Lung microvascular endothelial cell (primary cell): ENCODE measurements at regions not wholly inside any gene's neighbourhood (a gene's known extent, or its start where the extent isn't known, plus 50 kb on each side); places are given as distances from the start of the nearest gene placed in this dataset.
"Not testable (repeated sequence)": the region's sequence is repeated elsewhere in the genome, so short reads cannot be mapped to it uniquely, and the experiment has no call there.

ENCODE experiments used
- DNase-seq, 2 donors: peaks; one replicate each; pipeline versions ENCODE4 v3.0.0 to v3.0.0-alpha.2; 2010; ENCODE audit warnings: low read depth in 2 of 2

GRCh38 chr21:18819507-18819906 lies 415.9 kb upstream of the TMPRSS15 start:
- DNase-seq, result no peak

DNA sequence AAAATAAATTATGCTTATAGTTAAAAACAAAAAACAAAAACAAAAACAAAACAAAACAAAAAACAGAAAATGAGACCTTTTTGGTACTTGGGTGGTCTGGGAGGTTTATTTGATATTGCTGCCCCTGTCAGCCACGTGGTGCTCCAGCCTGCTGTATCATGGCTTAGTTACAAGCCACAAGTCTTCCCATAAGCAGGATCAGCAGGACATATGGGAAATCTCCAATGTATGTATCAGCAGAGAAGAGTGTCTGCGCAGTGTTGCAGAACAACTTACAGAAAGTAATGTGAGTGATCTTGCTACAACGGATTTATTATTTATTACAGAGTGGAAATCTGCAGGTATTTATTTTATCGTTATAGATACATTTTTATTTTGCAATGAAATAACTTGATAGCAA lies 423.0 kb upstream of the TMPRSS15 start:
- DNase-seq, result no peak

DNA sequence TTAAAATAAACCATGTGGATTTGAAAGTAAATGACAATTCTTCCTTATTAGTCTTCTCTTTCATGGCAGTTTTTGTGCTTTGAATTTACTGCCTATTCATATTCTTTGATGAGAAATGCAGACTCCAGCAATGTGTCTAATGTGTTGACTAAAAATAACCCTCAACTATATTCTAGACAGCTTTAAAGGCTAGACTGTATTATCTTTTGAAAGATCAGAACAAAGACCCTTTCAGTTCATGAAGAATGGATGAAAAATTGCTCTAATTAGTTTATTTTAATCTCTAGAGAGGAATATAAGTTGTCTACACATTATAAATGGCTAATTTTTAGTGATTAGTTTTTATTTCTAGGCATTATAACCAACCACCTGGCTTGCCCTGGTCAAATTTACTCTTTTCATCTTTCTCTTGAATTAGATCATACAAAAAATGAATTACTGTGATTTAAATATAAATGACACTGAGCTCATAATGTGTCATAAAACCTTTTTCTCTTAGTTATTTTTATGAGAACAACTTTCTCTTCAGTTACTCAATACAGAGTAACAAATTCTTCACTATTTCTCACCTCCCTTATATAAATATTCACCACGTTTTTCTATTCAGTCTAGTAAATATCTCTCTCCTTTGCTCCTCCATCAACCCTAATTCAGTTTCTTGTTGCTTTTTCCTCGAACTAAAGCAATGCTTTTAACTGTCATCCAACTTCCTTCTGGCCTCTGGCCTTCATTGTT lies 428.5 kb upstream of the TMPRSS15 start:
- DNase-seq, result no peak

GRCh38 chr21:18832950-18833349 lies 429.4 kb upstream of the TMPRSS15 start:
- DNase-seq, result no peak

DNA sequence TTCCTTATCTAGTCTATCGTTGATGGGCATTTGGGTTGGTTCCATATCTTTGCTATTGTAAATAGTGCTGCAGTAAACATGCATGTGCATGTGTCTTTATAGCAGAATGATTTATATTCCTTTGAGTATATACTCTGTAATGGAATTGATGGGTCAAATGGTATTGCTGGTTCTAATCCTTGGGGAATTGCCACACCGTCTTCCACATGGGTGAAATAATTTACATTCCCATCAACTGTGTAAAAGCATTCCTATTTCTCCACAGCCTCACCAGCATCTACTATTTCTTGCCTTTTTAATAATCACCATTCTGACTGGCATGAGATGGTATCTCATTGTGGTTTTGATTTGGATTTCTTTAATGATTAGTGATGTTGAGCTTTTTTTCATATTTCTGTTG lies 430.5 kb upstream of the TMPRSS15 start:
- DNase-seq, result not testable (repeated sequence)

DNA sequence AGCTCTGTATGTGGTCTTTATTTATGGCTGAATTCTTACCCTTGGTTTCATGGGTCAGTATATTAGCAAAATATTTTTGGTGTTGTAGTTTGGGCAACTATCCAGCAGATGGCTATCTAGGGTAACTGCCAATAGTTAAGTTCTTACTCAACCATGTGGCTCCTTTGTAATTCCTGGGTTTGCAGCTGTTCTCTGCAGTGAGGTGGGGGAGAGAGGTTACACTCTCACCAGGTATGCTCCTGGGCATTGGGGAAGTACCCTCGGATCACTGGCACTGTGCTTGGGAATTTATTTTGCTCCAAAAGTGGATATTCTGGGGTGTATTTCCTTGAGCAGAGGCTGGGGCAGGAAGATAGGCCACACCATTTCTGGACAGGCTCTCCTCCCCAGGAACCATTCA lies 436.7 kb upstream of the TMPRSS15 start:
- DNase-seq, result no peak

GRCh38 chr21:18857606-18858005 lies 454.0 kb upstream of the TMPRSS15 start:
- DNase-seq, result not testable (repeated sequence)

DNA sequence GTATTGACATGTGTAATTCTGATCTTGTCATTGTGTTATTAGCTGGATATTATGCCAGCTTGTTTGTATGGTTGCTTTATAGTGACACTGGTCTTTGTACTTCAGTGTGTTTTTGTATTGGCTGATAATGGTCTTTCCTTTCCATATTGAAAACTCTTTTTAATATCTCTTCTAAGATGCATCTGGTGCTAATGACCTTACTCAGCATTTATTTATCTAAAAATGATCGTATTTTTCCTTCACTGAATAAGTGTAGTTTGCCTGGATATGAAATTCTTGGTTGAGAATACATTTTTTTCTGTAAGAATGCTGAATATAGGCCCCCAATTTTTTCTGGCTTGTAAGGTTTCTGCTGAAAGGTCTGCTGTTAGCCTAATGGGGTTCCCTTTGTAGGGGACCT lies 465.5 kb upstream of the TMPRSS15 start:
- DNase-seq, result no peak

DNA sequence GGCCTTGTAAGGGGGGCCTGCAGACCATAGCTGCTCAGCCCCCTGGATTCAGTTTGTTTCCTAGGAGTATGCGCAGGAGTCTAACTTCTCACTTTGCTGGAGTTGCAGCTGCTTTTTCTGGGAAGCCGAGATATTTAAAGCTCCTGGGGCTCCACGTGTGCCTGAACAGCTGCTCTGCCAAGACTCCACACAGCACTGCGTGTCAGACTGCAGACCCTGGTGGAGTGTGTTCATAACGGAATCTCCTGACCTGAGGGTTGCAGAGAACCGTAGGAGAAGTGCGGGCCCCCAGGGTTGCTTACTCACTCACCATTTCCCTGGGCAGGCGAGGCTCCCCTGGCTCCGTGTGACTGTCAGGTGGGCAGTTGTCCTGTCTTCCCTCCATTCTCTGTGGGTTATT lies 474.3 kb upstream of the TMPRSS15 start:
- DNase-seq, result no peak

GRCh38 chr21:18887922-18888602 lies 484.5 kb upstream of the TMPRSS15 start:
- DNase-seq, result no peak

GRCh38 chr21:18893406-18893805 lies 489.8 kb upstream of the TMPRSS15 start:
- no peak for DNase-seq

GRCh38 chr21:18894387-18894786 lies 490.8 kb upstream of the TMPRSS15 start:
- no peak for DNase-seq

GRCh38 chr21:18899261-18899660 lies 495.7 kb upstream of the TMPRSS15 start:
- DNase-seq, result no peak

- no peak for DNase-seq
Measured at GRCh38 chr21:18902660-18903059, 499.1 kb upstream of the TMPRSS15 start.

DNA sequence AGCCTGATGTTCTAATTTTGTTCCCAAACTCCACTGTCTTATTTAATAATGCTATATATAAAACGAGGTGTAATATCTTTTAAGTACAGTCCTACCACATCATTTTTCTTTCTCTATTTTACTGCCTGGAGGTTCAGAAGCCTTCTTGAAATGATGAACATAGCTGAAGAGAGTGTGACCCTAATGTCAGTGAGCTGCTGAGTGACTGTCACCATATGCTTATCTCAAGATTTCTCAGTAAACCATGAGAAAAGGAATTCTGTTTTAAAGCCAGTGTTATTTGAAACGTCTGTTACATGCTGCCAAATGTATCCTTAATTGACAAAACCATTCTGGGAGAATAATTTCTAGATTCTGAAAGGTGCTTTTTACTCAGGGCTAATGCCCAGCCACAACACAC lies 503.5 kb upstream of the TMPRSS15 start:
- DNase-seq, result no peak

DNA sequence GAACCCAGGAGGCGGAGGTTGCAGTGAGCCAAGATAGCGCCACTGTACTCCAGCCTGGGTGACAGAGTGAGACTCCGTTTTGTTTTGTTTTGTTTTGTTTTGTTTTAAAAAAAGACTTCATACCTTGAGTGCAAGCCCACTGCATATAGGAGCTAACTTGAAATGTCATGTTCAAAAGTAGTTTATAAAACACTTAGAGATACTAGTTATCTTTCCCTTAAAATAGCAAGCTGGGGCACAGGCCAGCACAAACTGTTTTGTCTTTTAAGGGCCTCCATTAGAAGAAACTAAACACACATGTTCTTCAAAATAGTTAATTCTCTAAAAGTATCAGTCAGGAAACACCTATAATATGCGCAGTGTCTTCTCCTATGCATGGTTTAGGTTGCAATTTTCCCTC lies 505.1 kb upstream of the TMPRSS15 start:
- no peak for DNase-seq

DNA sequence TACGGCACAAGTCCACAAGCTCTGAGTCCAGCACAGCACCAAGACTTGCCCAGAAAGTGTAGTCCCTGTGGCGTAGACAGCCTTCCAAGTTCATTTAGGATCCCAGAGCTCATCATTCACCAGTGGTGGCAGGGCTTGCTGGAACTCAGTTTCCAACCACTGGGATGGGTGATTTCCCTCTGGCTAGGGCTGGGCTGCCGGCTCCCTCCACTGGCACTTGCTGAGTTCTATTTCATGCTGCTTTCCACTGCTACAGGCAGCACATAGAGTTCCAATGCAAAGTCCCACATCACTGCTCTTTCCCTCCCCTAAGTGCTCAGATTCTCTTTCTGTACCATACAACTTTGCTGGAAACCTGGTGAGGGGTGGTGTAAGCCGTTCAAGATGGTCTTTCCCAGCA lies 510.3 kb upstream of the TMPRSS15 start:
- no peak for DNase-seq

GRCh38 chr21:18914570-18914969 lies 511.0 kb upstream of the TMPRSS15 start:
- DNase-seq, result no peak

GRCh38 chr21:18917622-18918021 lies 514.0 kb upstream of the TMPRSS15 start:
- no peak for DNase-seq

- DNase-seq, result no peak
Measured at GRCh38 chr21:18931237-18931636, 527.7 kb upstream of the TMPRSS15 start.

GRCh38 chr21:18937337-18937736 lies 533.8 kb upstream of the TMPRSS15 start:
- no peak for DNase-seq

DNA sequence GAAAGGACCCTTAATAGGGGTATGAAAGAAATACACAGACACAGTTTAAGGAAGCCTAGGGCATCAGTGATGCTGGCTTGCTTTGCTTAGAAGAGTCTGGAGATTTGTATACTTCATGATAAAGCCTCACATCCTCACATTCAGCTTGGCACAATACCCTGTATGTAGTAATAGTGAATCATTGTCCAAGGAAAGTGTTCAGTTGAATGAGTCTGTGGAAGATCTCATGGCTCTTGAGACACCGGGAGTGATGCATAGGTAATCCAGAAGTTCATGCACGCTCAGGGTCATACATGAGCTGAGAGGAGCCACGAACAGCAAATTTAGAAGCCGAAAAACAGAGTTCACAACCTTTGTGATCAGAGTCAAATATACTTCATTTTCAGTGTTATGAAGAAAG lies 537.2 kb upstream of the TMPRSS15 start:
- DNase-seq, result no peak

GRCh38 chr21:18950045-18950740 lies 546.6 kb upstream of the TMPRSS15 start:
- no peak for DNase-seq
